Stimulated activated naive CD4-positive, alpha-beta T cell treated with Interleukin-2 at 50 U/mL for 16 hours (primary cell): ENCODE measurements at regions not wholly inside any gene's neighbourhood (a gene's known extent, or its start where the extent isn't known, plus 50 kb on each side); places are given as distances from the start of the nearest gene placed in this dataset.
A peak's percentile ranks its signal among the peaks of the same experiment; 100 is the strongest.

Experiments
- DNase-seq: peaks from one replicate; lab custom pipeline; 2025; lab: John Stamatoyannopoulos, UW

DNA sequence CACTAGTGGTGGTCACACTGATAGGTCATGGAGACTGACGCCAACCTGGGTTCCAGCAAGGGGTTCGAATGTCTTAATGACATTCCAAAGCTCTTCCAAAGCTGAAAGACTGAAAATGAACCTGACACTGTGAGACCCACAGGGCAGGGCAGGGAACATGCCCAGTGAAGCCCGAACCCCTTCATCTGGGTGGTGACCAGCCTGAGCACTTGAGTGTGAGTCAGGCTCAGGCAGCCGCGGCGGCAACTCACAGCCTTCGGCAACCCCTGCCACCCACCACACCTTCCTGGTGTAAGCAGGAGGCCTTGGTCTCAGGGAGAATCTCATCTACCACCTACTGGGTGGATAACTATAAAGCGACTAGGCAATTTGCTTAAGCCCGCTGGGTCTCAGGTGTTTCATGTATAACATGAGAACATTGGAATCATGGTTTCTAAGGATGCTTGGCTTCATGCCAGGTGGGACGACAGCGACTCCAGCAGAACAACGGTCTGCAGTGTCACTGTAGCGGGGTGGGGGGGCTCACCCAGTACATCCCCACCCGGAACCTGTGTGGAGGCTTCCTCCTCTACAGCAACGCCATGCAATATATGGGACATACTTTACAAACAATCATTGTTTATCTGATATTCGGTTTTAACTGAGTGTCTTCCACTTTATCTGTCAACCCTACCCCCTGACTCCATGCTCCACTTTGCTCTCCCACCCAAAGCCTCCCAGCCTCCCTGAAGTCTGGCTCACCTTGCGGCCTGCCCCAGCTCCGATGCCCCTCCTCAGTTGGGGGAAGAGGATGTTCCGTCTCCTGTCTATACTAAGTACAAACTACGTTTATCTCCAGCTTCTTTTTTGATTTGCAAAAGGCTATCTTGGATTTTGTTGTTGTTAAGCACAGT, 125.0 kb upstream of the MEF2A start:
- DNase-seq, result no peak

DNA sequence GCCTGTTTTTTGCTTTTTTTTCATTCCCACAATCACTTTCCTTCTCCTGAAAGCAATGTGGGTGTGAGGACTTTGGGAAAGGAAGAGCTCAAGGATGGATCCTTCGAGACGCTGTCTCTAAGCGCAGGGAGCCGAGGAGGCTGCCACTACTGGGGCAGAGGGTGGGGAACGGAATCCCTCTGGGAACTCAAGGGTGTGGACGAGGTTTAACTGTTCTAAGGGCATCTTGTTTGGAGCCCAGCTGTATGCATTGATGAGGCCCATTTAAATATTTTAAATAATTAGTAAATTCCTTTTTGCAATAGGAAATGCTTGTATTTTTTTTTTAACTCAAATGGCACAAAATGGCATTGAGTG, 124.4 kb upstream of the MEF2A start:
- no peak for DNase-seq

DNA sequence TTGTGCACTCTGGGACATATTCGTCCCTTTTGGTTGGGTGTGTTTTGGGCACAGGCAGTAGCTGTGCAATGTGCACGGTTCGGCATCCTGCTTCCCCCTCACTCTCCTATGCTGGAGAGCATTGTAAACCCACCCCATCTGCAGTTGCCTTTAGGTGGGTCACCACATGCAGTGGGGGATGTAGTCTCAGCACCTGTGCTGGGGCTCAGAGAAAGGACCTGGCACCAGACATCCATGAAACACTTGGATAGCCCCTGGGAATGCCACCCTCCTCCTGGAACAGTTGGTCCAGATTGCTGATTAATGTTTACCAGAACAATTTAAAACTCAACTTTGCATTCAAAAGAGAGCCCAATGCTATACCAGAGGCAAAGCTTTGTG, 123.9 kb upstream of the MEF2A start:
- no peak for DNase-seq

DNA sequence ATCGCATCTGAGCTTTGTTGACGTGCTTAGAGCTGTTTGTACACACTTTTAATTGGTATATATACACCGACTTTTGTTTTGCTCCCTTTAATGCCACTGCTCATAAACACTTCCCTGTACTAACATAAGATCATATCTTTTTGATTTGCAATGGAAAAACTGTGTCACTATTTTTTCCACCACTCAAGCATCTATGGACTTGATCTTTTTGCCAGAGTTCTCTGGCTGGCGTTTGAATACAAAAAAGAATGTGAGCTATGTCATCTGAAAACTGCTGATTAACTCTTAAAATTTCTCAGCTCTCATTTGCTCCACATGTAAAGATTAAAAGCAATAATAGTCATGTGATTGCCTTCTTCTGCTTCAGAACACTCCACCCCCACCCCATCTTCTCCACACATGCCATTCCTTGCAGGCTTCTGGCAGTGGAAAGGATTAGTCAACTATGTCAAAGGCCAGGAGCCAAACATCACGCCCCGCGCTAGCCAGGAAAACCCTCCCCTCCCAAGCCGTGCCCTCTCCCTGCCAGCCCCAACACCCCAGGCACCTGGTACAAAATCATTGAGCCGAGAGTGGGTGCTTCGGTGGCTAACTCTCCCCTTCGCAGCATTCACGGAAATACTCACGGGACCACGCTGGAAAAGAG, 123.4 kb upstream of the MEF2A start:
- DNase-seq, result no peak

DNA sequence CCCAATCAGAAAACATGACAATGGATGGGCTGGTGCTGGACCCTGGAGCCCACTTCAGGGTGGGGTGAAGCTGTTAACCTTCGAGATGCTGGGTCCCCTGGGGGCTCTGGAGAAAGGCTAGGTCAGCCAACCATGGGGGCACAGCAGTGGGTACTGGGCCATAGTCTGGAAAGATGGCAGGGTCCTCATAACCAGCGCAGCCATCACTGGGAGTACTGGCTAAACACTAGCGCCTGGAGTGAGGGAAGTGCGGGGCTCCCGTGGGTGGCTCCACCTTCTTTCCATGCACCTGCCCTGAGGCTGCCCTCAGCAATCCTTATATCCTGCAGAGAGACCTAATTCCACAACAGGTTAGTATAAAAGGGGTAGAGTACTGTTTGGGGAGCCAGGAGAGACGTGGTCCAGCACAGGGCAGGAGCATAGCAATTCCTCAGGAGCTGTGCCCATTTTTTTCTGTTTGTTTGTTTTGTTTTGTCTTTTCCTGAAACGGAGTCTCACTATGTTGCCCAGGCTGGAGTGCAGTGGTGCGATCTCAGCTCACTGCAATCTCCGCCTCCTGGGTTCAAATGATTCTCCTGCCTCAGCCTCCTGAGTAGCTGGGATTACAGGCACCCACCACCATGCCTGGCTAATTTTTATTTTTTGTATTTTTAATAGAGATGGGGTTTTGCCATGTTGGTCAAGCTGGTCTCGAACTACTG, 122.6 kb upstream of the MEF2A start:
- no peak for DNase-seq

DNA sequence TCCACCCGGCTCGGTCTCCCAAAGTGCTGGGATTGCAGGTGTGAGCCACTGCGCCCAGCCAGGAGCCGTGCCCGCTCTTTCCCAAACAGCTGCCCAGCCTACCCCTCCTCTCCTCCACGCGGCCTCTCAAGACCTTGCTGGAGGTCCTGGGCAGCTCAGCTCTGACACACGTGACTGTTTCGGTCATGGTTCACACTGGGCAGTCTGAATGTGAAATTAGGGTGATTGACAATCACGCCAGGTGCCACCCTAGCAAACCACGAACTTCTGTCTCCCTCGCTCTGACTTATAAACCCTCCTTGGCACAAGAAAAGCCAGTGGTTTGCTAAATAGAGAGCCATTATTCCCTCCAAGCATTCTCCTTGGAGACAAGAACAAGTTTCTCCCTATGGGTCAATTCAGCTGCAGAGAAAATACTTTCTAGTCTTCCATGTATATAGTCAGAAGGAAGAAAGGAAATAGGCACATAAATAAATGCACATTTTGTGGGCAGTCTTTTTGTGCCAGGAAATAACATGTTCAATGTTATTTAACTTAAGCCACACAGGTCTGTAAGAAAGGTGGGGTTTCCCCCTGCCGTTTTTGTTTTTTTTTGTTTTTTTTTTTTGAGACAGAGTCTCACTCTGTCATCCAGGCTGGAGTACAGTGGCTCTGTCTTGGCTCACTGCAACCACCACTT, 121.9 kb upstream of the MEF2A start:
- no peak for DNase-seq

DNA sequence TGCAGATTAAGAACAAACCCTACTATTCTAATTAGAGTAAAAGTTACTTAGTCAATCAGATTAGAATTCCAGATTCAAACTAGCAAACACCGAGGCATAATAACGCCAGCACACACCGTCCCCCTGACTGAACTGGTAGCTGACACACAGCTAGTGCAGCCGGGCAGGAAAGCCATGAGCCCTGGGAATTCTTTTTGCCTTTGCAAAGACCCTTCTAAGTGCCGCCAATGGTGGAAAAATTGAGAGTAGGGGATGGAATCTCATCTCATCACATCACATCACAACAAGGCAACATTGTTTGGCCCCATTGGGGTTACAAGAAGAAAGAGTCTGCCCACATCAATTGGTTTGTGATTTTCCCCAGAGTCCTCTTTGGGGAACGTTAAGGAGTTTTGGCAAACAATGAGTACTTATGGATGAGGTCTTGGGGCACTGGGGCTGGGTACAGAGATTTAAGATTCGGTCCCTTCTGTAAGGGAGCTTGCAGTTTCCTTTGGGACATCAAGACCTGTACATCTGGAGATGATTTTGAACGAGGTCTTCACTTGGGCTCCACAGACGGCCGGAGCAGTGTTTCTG, 120.4 kb upstream of the MEF2A start:
- DNase-seq, result no peak

DNA sequence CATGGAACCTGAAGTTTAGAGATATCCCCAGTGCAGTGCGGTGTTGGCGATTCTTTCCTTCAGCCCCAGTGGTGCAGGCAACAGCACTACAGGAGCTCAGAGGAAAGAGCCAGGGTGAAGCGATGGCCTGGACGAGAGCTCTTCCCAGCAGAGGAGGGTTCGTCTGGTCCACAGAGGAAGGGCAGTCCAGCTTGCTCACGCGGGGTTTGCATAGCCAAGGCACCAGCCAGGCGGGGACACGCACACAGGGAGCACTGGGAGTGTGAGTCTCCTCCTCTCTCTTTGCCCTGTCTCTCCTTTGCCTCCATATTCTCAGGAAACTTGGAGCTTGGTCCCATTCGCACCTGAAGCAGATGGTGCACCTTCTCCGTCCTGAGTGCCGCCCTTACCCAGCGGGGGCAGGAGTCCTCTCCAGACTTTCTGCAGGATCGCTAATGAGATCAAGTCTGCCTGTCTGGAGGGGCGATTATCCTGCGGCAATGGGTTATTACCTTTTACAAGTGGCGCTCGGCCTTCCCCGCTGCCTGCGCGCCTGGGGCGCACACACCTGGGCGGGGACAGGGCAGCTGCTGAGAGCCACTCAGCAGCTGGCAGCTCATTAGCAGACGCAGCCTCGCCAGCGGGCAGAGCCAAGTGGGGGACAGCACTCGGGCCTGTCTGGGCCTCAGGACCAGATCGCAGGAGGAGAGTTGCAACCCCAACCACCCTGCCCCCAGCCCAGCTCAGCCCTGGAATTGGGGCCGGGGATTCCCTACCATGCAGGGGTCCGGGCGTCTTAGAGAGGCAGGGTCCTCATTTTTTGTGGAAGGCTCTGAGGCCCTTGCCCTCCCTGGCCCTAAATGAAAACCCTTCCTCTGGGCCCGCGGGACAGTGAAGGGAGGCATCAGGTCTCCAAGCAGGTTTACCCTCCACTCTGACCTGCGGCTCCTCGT, 119.0 kb upstream of the MEF2A start:
- DNase-seq, result no peak

DNA sequence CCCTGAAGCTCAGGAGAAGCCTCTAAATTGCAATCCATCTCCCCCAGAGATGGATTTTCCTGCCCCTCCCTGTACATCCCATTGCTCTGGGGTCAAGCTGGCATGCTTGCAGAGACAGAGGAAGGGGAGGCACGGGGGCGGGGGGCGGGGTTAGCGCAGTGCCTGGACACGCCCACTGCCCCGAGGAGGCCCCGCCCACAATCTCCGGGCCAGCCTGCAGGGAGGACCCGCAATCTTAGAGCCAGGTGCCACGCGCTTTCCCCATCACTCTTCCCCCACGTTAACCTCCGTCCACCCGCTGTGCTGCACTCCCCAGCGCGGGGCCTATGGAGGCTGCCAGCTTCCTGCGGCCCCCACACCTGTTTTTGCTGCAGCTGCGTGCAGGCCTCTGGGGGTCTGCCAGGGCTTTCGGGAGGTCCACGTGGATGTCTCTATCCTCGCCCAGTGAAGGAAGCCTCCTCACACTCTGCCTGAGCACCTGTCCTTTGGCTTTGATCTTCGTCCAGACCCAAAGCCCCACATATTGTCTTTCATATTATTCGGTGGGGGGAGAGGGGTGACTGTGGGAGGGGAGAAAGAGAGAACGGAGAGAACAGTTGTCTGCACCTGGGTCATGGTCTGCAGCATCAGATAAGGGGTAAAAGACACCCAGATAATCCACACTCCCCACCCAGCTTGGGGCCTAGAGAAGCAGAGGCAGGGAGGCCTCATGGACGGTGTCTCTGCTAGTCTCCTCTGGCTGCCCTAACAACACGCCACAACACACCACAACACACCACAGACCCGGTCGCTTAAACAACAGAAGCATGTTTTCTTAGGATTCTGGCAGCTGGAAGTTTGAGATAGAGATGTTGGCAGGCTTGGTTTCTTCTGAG, 118.0 kb upstream of the MEF2A start:
- no peak for DNase-seq

DNA sequence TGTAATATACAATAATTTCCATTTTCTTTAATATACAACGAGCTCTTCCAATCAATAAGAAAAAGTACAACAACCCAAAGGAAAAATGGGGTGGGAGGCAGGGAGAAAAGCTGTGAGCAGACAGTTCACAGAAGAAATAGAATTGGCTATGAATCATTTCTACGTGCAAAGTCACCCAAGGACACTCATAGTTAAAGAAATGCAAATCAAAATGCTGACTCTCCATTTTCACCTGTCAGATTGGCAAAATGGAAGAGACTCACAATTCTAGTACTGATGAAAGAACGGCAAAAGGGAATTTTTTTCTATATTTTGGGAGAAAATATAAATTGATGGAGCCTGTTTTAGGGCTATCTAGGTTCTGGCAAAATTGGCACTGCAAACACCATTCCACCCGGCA, 116.3 kb upstream of the MEF2A start:
- no peak for DNase-seq

DNA sequence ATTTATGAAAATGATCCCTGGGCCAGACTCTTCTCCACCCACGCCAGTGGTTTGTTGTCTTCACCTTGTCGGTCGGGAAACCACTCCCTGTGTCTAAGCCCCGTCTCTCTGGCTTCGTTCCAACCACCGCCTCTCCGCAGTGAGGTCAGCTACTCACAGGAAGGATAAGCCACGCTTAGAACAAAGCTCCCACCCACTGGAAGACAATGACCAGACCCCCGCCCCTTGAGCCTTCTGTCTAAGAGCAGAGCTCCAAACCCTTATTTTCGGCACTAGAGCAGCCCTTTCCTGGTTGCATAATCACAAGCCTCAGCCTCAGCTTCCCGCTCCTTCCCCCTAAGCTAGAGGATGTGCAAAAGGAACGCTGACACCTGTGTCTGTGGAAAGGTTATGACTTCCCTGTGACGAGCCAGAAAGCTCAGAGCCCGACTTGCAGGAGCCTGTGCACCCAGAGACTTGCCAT, 114.9 kb upstream of the MEF2A start:
- peak; percentile 52 for DNase-seq

DNA sequence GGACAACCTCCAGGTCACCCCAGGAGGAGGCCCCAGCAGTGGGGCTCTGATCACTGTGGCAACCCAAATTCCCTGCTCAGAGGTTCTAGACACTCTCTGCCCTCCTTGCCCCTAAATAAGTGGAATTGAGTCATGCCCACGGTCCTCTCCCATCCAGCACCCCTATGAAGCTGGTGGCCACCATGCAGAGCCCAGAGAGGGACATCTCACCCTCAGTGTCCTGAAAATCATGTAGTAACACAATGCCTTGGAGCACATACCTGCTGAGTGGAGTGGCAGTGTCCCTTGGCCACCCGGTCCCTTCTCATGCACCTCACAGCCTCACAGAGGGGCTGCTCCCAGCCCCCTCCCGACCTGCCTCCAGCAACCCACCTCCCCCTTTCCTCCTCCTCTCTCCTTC, 114.3 kb upstream of the MEF2A start:
- DNase-seq, result no peak

DNA sequence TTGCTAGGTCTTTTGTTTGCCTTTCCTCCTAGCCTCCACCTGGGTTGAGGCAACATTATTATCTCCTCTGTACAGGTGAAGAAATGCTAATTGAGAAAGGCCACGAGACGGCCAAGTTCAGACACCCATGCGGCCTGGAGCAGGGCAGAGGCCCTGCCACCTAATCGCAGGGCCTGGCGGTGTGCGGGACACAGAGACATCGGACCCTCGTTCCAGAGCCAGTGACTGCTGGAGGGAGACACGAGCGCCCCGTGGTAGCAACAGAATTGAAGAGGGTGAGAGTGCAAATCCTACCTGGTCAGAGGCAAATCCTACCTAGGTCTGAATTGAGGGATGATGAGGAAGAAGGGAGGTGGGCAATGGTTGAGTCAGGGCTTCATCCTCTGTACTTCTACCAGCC, 113.8 kb upstream of the MEF2A start:
- no peak for DNase-seq

DNA sequence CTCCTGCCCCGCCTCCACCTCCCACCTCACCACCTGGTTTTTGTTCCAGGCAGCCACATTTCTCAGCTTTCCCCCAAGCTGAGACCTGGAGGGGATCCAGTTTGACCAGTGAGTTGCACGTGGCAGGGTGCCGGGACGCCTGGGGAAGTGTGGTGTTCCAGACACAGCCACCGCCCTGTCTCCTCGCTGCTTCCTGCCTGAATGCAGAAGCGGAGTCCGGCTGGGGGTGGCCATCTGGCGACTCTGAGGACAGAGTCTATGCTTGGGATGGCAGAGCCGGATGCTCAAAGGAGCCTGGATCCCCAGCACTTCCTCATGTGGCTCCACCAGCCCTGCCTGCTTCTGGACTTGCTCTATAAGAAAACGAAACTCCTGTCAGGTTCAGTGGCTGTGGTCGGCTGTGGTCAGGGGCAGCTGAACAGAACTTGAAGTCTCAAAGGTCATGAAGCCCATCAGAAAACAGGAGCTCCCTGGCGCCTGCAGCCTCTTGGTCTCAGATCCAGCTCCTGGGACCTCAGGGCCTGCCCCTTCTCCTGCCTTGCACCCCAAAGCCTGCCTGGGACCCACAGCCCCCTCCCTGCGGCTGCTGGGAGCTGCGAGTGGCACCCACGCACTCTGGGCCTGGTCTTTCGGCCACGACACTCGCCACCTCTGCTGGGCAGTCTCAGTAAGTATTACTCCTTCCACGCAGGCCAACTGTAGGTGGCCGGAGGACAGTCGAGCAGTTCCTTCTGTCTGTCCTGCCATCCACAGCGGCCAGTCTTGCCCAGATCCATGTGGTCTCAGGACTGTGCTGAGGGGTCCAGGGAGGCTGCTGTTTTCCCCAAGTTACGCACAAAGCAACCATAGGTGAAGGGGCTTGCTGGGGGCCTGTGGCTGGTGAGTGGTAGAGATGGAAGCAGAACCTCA, 112.8 kb upstream of the MEF2A start:
- no peak for DNase-seq

DNA sequence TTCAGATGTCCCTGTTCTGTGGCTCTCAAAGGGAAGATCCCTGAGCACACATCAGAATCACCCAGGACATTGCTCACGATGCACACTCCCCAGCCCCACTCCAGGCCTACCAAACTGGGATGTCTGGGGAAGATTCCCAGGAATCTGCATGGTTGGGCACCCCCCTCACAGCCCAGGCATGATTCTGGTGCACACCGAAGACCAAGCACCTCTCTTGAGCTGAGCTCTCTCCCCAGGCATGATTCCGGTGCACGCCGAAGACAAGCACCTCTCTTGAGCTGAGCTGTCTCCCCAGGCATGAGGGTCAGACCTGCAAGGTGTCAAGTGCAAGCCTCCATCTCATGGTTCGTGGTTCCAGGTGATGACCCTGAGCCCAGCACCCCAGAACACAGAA, 112.2 kb upstream of the MEF2A start:
- no peak for DNase-seq

DNA sequence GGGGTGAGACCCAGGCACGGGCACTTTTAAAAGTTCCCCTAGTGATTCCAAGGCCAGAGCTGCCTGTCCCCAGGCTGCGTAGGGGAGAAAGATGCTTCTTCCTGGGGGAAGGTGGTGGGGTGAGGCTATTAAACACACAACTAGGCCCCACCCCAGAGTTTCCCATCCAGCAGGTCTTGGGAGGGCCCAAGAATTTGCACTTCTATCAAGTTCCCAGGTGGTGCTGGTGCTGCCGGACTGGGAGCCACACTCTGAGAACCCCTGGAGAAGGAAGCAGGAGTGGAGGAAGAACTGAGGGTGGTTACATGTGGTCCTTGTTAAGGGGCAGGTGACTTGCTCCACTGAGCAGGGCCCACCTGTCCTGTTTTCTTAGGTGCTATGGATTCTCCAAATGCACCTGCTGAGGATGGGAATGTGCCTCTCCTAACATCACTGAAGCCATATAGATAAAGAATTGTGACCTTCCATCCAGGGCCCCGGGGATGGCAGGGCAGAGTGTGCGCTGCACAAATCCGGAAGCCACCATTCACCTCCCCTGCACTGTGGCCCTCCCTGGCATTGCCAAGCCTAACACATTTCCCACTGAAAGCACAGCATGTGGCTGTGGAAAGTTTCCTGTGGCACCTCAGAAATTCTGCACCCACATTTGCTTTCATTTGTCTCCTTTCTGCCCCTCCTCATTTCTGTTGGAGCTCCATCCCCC, 111.5 kb upstream of the MEF2A start:
- DNase-seq, result no peak

DNA sequence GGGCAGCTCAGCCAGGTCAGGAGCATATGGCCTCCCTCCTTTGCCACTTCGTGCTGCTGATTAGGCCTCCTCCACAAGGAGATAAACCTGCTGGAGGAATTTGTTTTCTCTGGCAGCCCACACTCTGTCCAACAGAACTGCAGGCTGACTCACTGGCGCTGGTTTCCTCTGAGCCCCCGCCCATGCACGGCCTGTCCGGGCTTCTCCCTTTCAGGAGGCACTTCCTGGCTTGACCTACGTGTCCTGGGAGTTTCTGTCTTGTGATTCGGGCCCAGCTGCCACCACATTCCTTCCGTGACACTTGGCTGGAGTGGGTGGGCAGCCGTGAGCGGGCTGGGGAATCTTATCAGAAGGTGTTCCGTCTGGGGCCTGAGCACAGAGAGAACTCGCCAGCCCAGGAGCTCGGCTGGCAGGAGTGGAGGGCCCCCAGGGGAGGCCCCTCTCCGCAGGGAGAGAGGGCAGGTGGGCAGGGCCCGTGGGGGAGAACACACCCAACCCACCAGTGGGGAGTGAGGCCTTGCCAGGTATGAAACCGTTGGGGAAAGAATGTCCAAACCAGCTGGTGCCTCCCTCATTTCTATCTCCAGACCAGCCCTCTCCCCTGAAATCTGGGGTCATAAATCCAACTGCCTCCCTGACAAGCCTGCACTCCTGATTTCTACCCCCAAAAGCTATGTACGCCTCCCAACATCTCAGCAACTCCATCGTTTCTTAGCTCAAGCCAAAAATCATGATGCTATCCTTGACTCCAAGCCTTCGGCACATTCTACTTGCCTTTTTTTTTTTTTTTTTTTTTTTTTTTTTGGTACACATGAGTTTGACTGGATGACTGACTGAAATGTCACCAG, 110.6 kb upstream of the MEF2A start:
- DNase-seq, result no peak
